ENCODE measurements at regions not wholly inside any gene's neighbourhood (a gene's known extent, or its start where the extent isn't known, plus 50 kb on each side); places are given as distances from the start of the nearest gene placed in this dataset.

GRCh38 chr6:16857969-16858592, 96.8 kb upstream of the ATXN1 start:
- ChIA-PET CTCF (ENCODE audit: low intra/inter-chr PET ratio) (no interaction called here), POLR2A (interaction anchor here (0.9 to 1.1 kb wide), 2 partner anchors 8 to 15 kb away, joined by 3 read pairs; no protein-coding TSS in a partner anchor)
- Histone ChIP-seq H3K36me3 (ENCODE audit: control insufficient read depth, insufficient read depth, low read length) (no peaks in the 10 kb centered on the region), H3K4me2 (ENCODE audit: insufficient read depth, low read length) (no peak overlapping the region), H3K27ac (ENCODE audit: extremely low read depth, low read depth, low read length) (no peak overlapping the region), H3K9me1 (ENCODE audit: control insufficient read depth, insufficient read depth, low read length) (no peaks in the 10 kb centered on the region), H3K4me3 (no peak overlapping the region), H3K9ac (ENCODE audit: insufficient read depth in 1 of 2, low read depth in 2 of 2, low read length in 2 of 2) (no peak overlapping the region), H3K79me2 (ENCODE audit: control insufficient read depth, insufficient read depth, low read length) (no peaks in the 10 kb centered on the region), H3K4me1 (replicated peaks in 1 of 2; ENCODE audit: control insufficient read depth in 2 of 2, insufficient read depth in 2 of 2, low read length in 2 of 2) (no peaks in the 10 kb centered on the region; a peak in 2 of 5 replicates), H3K9me3 (replicated peaks; ENCODE audit: control insufficient read depth, insufficient read depth, low read depth, low read length) (no peaks in the 10 kb centered on the region), H4K20me1 (replicated peaks; ENCODE audit: control insufficient read depth, insufficient read depth, low read length) (no peaks in the 10 kb centered on the region), H3K27me3 (ENCODE audit: control insufficient read depth in 2 of 2, insufficient read depth in 2 of 2, low read length in 2 of 2) (peaks cover 0 to 3% of the 10 kb centered on the region in 2 experiments; a peak in 2 of 5 replicates), H2AFZ (ENCODE audit: low read depth, low read length) (no peak overlapping the region)
- intact Hi-C loops (cut with micrococcal nuclease) (no loop called here), in situ Hi-C loops (cut with MboI) (no loop called here)
- no TSS peak for BruUV-seq (replicated peaks)
- FAIRE-seq, result no peak
- ATAC-seq, result peak; percentile 63
- DNase-seq (ENCODE audit: extremely low read depth in 1 of 4, low spot score in 3 of 4), result peak in 2 of 4 experiments; percentile 35 to 41
- WGBS (ENCODE audit: insufficient coverage, low coverage, missing lambda C conversion rate), result 1% methylated on average over 5 of the region's 5 CpGs
- TF ChIP-seq SRSF1 (IDR thresholded peaks at IDR 0.05; ENCODE audit: low read depth, low read length), result no peak
- peak; percentile 49 for TF ChIP-seq CCNT2 (IDR thresholded peaks at IDR 0.05; ENCODE audit: borderline replicate concordance, extremely low read depth, insufficient read length, low read depth, low read length)
- 0 out of 2 replicates have a peak, but pooled peaks have one; percentile 18 for TF ChIP-seq HDAC2 (IDR thresholded peaks at IDR 0.05)
- TF ChIP-seq C11orf30 (IDR thresholded peaks at IDR 0.05; ENCODE audit: low read depth), result no peak
- no peak for TF ChIP-seq PURB (CRISPR knock-in tag; IDR thresholded peaks at IDR 0.05; ENCODE audit: low read depth)
- peak; percentile 74 for TF ChIP-seq FOSL1 (tag; conservative IDR thresholded peaks at IDR 0.05)
- no peak for TF ChIP-seq ZNF174 (CRISPR knock-in tag; IDR thresholded peaks at IDR 0.05)
- TF ChIP-seq ZNF318 (IDR thresholded peaks at IDR 0.05; ENCODE audit: borderline replicate concordance in 1 of 2, low read depth in 1 of 2), result peak in 1 of 2 experiments; percentile 56; a peak in 1 of 4 replicates
- TF ChIP-seq ARID1B (IDR thresholded peaks at IDR 0.05), result peak; percentile 89
- peak; percentile 63; the same call in 1 of the 2 replicates for TF ChIP-seq ATF7 (IDR thresholded peaks at IDR 0.05)
- 0 out of 2 replicates have a peak, but pooled peaks have one; percentile 37 for TF ChIP-seq HES1 (IDR thresholded peaks at IDR 0.05; ENCODE audit: low read depth)
- peak; percentile 63 for TF ChIP-seq PKNOX1 (IDR thresholded peaks at IDR 0.05)

All from K562 (cell line).